ENCODE measurements at regions not wholly inside any gene's neighbourhood (a gene's known extent, or its start where the extent isn't known, plus 50 kb on each side); places are given as distances from the start of the nearest gene placed in this dataset.

GRCh38 chr6:139701695-139702094 lies 327.2 kb upstream of the CITED2 start:
- no peaks in the 10 kb centered on the region for H3K79me2 ChIP-seq
- no peak overlapping the region for H3K27ac ChIP-seq
- H4K20me1 ChIP-seq (ENCODE audit: insufficient read depth, poor library complexity, severe bottlenecking) = no peaks in the 10 kb centered on the region
- H3K4me2 ChIP-seq = no peak overlapping the region
- H3K27me3 ChIP-seq = no peaks in the 10 kb centered on the region
- H3K36me3 ChIP-seq (replicated peaks; ENCODE audit: insufficient read depth, low read depth) = no peaks in the 10 kb centered on the region
- no peak overlapping the region for H3K4me3 ChIP-seq
- 91% methylated on average over 4 of the region's 4 CpGs for WGBS (ENCODE audit: low lambda C conversion rate, missing lambda C conversion rate)
- no peak for DNase-seq (ENCODE audit: low spot score)
- no peaks in the 10 kb centered on the region for H3K9me2 ChIP-seq (replicated peaks; ENCODE audit: insufficient read depth)
- H3K9me3 ChIP-seq (ENCODE audit: low read depth) = no peaks in the 10 kb centered on the region
- TF ChIP-seq, protein P1, sequence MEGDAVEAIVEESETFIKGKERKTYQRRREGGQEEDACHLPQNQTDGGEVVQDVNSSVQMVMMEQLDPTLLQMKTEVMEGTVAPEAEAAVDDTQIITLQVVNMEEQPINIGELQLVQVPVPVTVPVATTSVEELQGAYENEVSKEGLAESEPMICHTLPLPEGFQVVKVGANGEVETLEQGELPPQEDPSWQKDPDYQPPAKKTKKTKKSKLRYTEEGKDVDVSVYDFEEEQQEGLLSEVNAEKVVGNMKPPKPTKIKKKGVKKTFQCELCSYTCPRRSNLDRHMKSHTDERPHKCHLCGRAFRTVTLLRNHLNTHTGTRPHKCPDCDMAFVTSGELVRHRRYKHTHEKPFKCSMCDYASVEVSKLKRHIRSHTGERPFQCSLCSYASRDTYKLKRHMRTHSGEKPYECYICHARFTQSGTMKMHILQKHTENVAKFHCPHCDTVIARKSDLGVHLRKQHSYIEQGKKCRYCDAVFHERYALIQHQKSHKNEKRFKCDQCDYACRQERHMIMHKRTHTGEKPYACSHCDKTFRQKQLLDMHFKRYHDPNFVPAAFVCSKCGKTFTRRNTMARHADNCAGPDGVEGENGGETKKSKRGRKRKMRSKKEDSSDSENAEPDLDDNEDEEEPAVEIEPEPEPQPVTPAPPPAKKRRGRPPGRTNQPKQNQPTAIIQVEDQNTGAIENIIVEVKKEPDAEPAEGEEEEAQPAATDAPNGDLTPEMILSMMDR (IDR thresholded peaks at IDR 0.05; ENCODE audit: poor library complexity) = no peak
- H3K4me1 ChIP-seq (ENCODE audit: insufficient read depth) = no peaks in the 10 kb centered on the region
- H2AFZ ChIP-seq = no peak overlapping the region

GRCh38 chr6:139701003-139701402 lies 326.6 kb upstream of the CITED2 start:
- Histone ChIP-seq H3K4me2 (no peak overlapping the region), H3K9me2 (replicated peaks; ENCODE audit: insufficient read depth) (no peaks in the 10 kb centered on the region), H3K27ac (no peak overlapping the region), H3K4me3 (no peak overlapping the region), H3K36me3 (replicated peaks; ENCODE audit: insufficient read depth, low read depth) (no peaks in the 10 kb centered on the region), H3K79me2 (no peaks in the 10 kb centered on the region), H3K9me3 (ENCODE audit: low read depth) (no peaks in the 10 kb centered on the region), H3K4me1 (ENCODE audit: insufficient read depth) (no peaks in the 10 kb centered on the region), H4K20me1 (ENCODE audit: insufficient read depth, poor library complexity, severe bottlenecking) (no peaks in the 10 kb centered on the region), H3K27me3 (no peaks in the 10 kb centered on the region), H2AFZ (no peak overlapping the region)
- WGBS (ENCODE audit: low lambda C conversion rate, missing lambda C conversion rate) = 94% methylated on average over 1 of the region's 1 CpG
- DNase-seq (ENCODE audit: low spot score) = no peak
- TF ChIP-seq, protein P1 (IDR thresholded peaks at IDR 0.05; ENCODE audit: poor library complexity) = no peak
- no peak for TF ChIP-seq EZH2 (IDR thresholded peaks at IDR 0.05; ENCODE audit: borderline replicate concordance)
- TF ChIP-seq EZH2phosphoT487 (IDR thresholded peaks at IDR 0.05; ENCODE audit: low read depth, severe bottlenecking, unreplicated experiment) = no peak

- H3K36me3 ChIP-seq (replicated peaks; ENCODE audit: insufficient read depth, low read depth) = no peaks in the 10 kb centered on the region
- no peaks in the 10 kb centered on the region for H3K4me1 ChIP-seq (ENCODE audit: insufficient read depth)
- no peak overlapping the region for H3K4me3 ChIP-seq
- no peaks in the 10 kb centered on the region for H3K27me3 ChIP-seq
- no peaks in the 10 kb centered on the region for H3K9me3 ChIP-seq (ENCODE audit: low read depth)
- no peaks in the 10 kb centered on the region for H4K20me1 ChIP-seq (ENCODE audit: insufficient read depth, poor library complexity, severe bottlenecking)
- DNase-seq (ENCODE audit: low spot score) = no peak
- no peak overlapping the region for H3K4me2 ChIP-seq
- 74% methylated on average over 1 of the region's 1 CpG for WGBS (ENCODE audit: low lambda C conversion rate, missing lambda C conversion rate)
- no peak overlapping the region for H3K27ac ChIP-seq
- no peaks in the 10 kb centered on the region for H3K79me2 ChIP-seq
- H2AFZ ChIP-seq = no peak overlapping the region
- no peak for TF ChIP-seq EZH2 (IDR thresholded peaks at IDR 0.05; ENCODE audit: borderline replicate concordance)
- no peaks in the 10 kb centered on the region for H3K9me2 ChIP-seq (replicated peaks; ENCODE audit: insufficient read depth)
These were observed 325.5 kb upstream of the CITED2 start for GRCh38 chr6:139699911-139700310.

DNA sequence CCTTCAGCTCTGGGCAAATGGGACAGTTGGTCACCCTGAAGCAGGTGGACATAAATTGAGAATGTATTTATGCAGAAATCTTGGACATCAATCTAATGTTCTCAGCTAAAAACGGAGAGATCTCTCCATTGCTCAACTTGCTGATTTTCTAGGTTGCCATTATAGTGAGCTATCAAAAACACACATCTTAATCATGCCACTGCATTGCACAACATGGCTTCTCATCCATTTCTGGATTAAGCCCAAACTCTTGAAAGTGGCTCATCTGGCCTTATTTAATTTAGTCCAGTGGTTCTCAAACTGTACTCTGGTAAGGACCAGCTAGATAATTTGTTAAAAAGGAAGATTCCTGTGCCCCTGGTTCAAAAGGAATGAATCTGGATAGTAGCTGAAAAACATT lies 324.9 kb upstream of the CITED2 start:
- Histone ChIP-seq H3K9me2 (replicated peaks; ENCODE audit: insufficient read depth) (no peaks in the 10 kb centered on the region), H3K36me3 (replicated peaks; ENCODE audit: insufficient read depth, low read depth) (no peaks in the 10 kb centered on the region), H3K4me2 (no peak overlapping the region), H3K9me3 (ENCODE audit: low read depth) (no peaks in the 10 kb centered on the region), H3K4me1 (ENCODE audit: insufficient read depth) (no peaks in the 10 kb centered on the region), H3K79me2 (no peaks in the 10 kb centered on the region), H4K20me1 (ENCODE audit: insufficient read depth, poor library complexity, severe bottlenecking) (no peaks in the 10 kb centered on the region), H3K27me3 (no peaks in the 10 kb centered on the region), H3K4me3 (no peak overlapping the region), H3K27ac (no peak overlapping the region), H2AFZ (no peak overlapping the region)
- WGBS (ENCODE audit: low lambda C conversion rate, missing lambda C conversion rate) = 77% methylated on average over 1 of the region's 1 CpG
- no peak for DNase-seq (ENCODE audit: low spot score)
- TF ChIP-seq, protein P1 (IDR thresholded peaks at IDR 0.05; ENCODE audit: poor library complexity) = no peak
- TF ChIP-seq EZH2 (IDR thresholded peaks at IDR 0.05; ENCODE audit: borderline replicate concordance) (no peak), EZH2phosphoT487 (IDR thresholded peaks at IDR 0.05; ENCODE audit: low read depth, severe bottlenecking, unreplicated experiment) (no peak)

Data from hepatocyte (in vitro differentiated cells).